GM10248 (cell line): ENCODE measurements at regions not wholly inside any gene's neighbourhood (a gene's known extent, or its start where the extent isn't known, plus 50 kb on each side); places are given as distances from the start of the nearest gene placed in this dataset.

Experiments
- CTCF ChIA-PET: fragments of 300-600 bp; sonication (Branson Sonifier 250); formaldehyde crosslinking; extraction: SDS; loops from one replicate; lab custom pipeline; 2021; ENCODE audit warnings: antibody characterized with exemption; lab: Yijun Ruan, JAX
- POLR2A ChIA-PET: fragments of 350-650 bp; sonication (Branson Sonifier 250); formaldehyde crosslinking; extraction: SDS; loops from one replicate; lab custom pipeline; 2020; ENCODE audit warnings: antibody characterized with exemption; lab: Yijun Ruan, JAX
- DNase-seq: peaks from one replicate; pipeline ENCODE4 v3.0.0; 2012; ENCODE audit errors: extremely low spot score
- CTCF ChIP-seq: IDR thresholded peaks from 2 replicates; pipeline ENCODE4 v1.5.1; 2012; ENCODE audit warnings: mild to moderate bottlenecking, low read depth; ENCODE audit errors: extremely low read depth, missing control alignments, control extremely low read depth

- DNase-seq: no peak
- TF ChIP-seq CTCF: no peak
- CTCF ChIA-PET: no interaction called here
- POLR2A ChIA-PET: no interaction called here
Measured at GRCh38 chr6:145420599-145420998, 314.7 kb downstream of the EPM2A start.

GRCh38 chr6:145423936-145424335, 311.4 kb downstream of the EPM2A start:
- TF ChIP-seq CTCF: no peak
- no peak for DNase-seq
- ChIA-PET POLR2A (no interaction called here), CTCF (interaction anchor here (1.2 to 3.1 kb wide), 4 partner anchors 9 to 26 kb away, joined by 4 to 11 read pairs (median 7); no protein-coding TSS in a partner anchor)

GRCh38 chr6:145427232-145427631, 308.1 kb downstream of the EPM2A start:
- ChIA-PET POLR2A (no interaction called here), CTCF (no interaction called here)
- TF ChIP-seq CTCF: no peak
- DNase-seq: no peak

GRCh38 chr6:145428706-145429105, 306.6 kb downstream of the EPM2A start:
- POLR2A ChIA-PET: no interaction called here
- CTCF ChIA-PET: interaction anchor here (1.2 kb wide), 1 partner anchor 11 kb away, joined by 3 read pairs; no protein-coding TSS in a partner anchor
- no peak for TF ChIP-seq CTCF
- DNase-seq: no peak

- ChIA-PET CTCF (no interaction called here), POLR2A (no interaction called here)
- no peak for TF ChIP-seq CTCF
- no peak for DNase-seq
Measured at GRCh38 chr6:145442110-145442509, 293.2 kb downstream of the EPM2A start.

- ChIA-PET CTCF (no interaction called here), POLR2A (no interaction called here)
- TF ChIP-seq CTCF: no peak
- no peak for DNase-seq
Measured at GRCh38 chr6:145445674-145446073, 289.6 kb downstream of the EPM2A start.
